ENCODE measurements at regions not wholly inside any gene's neighbourhood (a gene's known extent, or its start where the extent isn't known, plus 50 kb on each side); places are given as distances from the start of the nearest gene placed in this dataset.

GRCh38 chr2:217407362-217407761 is 547.5 kb upstream of the TNP1 start:
- no peak for DNase-seq
- H3K4me3 ChIP-seq (ENCODE audit: low read depth, low read length) = no peak overlapping the region
- H3K27ac ChIP-seq = no peak overlapping the region
- H3K27me3 ChIP-seq (replicated peaks) = no peaks in the 10 kb centered on the region
- in situ Hi-C loops (cut with HindIII; ENCODE audit: low pct_ligation_motif_present, low sequenced_read_pairs) = no loop called here
- no peaks in the 10 kb centered on the region for H3K36me3 ChIP-seq (replicated peaks)
- no peak for TF ChIP-seq CTCF (IDR thresholded peaks at IDR 0.05; ENCODE audit: low read depth, low read length, missing control alignments)

- no peaks in the 10 kb centered on the region for H3K27me3 ChIP-seq (replicated peaks)
- DNase-seq = no peak
- no peaks in the 10 kb centered on the region for H3K36me3 ChIP-seq (replicated peaks)
- in situ Hi-C loops (cut with HindIII; ENCODE audit: low pct_ligation_motif_present, low sequenced_read_pairs) = no loop called here
- H3K4me3 ChIP-seq (ENCODE audit: low read depth, low read length) = no peak overlapping the region
- TF ChIP-seq CTCF (IDR thresholded peaks at IDR 0.05; ENCODE audit: low read depth, low read length, missing control alignments) = no peak
- no peak overlapping the region for H3K27ac ChIP-seq
Measured at GRCh38 chr2:217404236-217404760, 544.4 kb upstream of the TNP1 start.

- H3K4me3 ChIP-seq (ENCODE audit: low read depth, low read length) = no peak overlapping the region
- no peaks in the 10 kb centered on the region for H3K36me3 ChIP-seq (replicated peaks)
- TF ChIP-seq CTCF (IDR thresholded peaks at IDR 0.05; ENCODE audit: low read depth, low read length, missing control alignments) = no peak
- H3K27ac ChIP-seq = no peak overlapping the region
- no peak for DNase-seq
- H3K27me3 ChIP-seq (replicated peaks) = no peaks in the 10 kb centered on the region
- in situ Hi-C loops (cut with HindIII; ENCODE audit: low pct_ligation_motif_present, low sequenced_read_pairs) = no loop called here
Measured at GRCh38 chr2:217402761-217403383, 543.0 kb upstream of the TNP1 start.

DNA sequence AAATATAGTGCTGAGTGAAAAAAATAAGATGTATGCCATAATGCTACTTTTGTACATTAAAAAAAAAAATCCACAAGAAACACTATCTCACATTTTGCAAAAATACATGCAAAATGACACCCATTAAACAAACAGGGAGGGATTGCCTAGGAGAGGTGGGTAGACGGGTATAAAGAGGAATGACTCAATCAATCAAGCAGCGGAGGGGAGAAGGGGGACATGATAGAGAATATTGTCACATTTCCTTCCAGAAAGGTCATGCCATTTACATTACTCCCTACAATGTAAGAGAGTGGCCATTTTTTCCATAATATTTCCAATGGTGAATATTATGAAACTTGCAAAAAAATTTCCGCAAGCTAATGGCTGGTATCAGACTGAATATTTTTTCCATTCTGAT is 542.3 kb upstream of the TNP1 start:
- Histone ChIP-seq H3K27me3 (replicated peaks) (no peaks in the 10 kb centered on the region), H3K4me3 (ENCODE audit: low read depth, low read length) (no peak overlapping the region), H3K27ac (no peak overlapping the region), H3K36me3 (replicated peaks) (no peaks in the 10 kb centered on the region)
- in situ Hi-C loops (cut with HindIII; ENCODE audit: low pct_ligation_motif_present, low sequenced_read_pairs) = no loop called here
- no peak for DNase-seq
- TF ChIP-seq CTCF (IDR thresholded peaks at IDR 0.05; ENCODE audit: low read depth, low read length, missing control alignments) = no peak

GRCh38 chr2:217399291-217399690 is 539.4 kb upstream of the TNP1 start:
- no peak for TF ChIP-seq CTCF (IDR thresholded peaks at IDR 0.05; ENCODE audit: low read depth, low read length, missing control alignments)
- DNase-seq = peak; percentile 79
- in situ Hi-C loops (cut with HindIII; ENCODE audit: low pct_ligation_motif_present, low sequenced_read_pairs) = no loop called here
- Histone ChIP-seq H3K27ac (no peak overlapping the region), H3K36me3 (replicated peaks) (no peaks in the 10 kb centered on the region), H3K4me3 (ENCODE audit: low read depth, low read length) (no peak overlapping the region), H3K27me3 (replicated peaks) (no peaks in the 10 kb centered on the region)

GRCh38 chr2:217398860-217399259 is 539.0 kb upstream of the TNP1 start:
- in situ Hi-C loops (cut with HindIII; ENCODE audit: low pct_ligation_motif_present, low sequenced_read_pairs) = no loop called here
- H3K27me3 ChIP-seq (replicated peaks) = no peaks in the 10 kb centered on the region
- no peak for DNase-seq
- no peak overlapping the region for H3K27ac ChIP-seq
- no peak overlapping the region for H3K4me3 ChIP-seq (ENCODE audit: low read depth, low read length)
- TF ChIP-seq CTCF (IDR thresholded peaks at IDR 0.05; ENCODE audit: low read depth, low read length, missing control alignments) = no peak
- no peaks in the 10 kb centered on the region for H3K36me3 ChIP-seq (replicated peaks)

Measured in brain microvascular endothelial cell (primary cell).